ENCODE measurements at regions not wholly inside any gene's neighbourhood (a gene's known extent, or its start where the extent isn't known, plus 50 kb on each side); places are given as distances from the start of the nearest gene placed in this dataset.
"Not testable (repeated sequence)": the region's sequence is repeated elsewhere in the genome, so short reads cannot be mapped to it uniquely, and the experiment has no call there.

GRCh38 chr22:49357661-49358440, 469.8 kb downstream of the BRD1 start:
- DNase-seq: no peak

- DNase-seq: no peak
These were observed 471.2 kb downstream of the BRD1 start for GRCh38 chr22:49356428-49356827.

- DNase-seq: no peak
These were observed 472.3 kb downstream of the BRD1 start for GRCh38 chr22:49355211-49355920.

GRCh38 chr22:49354516-49355210, 473.0 kb downstream of the BRD1 start:
- DNase-seq: no peak

DNA sequence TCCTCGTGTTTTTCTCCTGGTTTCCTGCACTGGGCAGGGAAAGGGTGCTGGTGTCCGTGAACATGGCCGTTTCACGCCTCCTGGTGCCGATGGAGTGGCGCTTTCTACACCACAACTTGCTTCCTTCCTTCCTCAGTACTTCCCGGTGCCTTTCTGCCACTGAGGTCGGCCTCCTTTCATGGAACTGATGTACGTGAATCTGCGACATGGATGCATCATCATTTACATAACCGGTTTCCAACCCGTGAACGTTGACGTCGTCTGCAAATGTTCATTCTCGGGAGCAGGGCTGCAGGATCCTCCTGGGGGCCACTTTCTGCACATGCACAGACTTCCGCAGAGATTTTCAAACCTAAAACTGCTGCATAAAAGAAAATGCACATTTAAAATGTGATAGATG, 474.4 kb downstream of the BRD1 start:
- no peak for DNase-seq

- no peak for DNase-seq
These were observed 475.1 kb downstream of the BRD1 start for GRCh38 chr22:49352361-49353169.

- no peak for DNase-seq
These were observed 475.9 kb downstream of the BRD1 start for GRCh38 chr22:49351761-49352227.

- no peak for DNase-seq
These were observed 477.1 kb downstream of the BRD1 start for GRCh38 chr22:49350441-49351121.

GRCh38 chr22:49349841-49350381, 477.8 kb downstream of the BRD1 start:
- no peak for DNase-seq

- DNase-seq: no peak
These were observed 478.4 kb downstream of the BRD1 start for GRCh38 chr22:49349181-49349835.

DNA sequence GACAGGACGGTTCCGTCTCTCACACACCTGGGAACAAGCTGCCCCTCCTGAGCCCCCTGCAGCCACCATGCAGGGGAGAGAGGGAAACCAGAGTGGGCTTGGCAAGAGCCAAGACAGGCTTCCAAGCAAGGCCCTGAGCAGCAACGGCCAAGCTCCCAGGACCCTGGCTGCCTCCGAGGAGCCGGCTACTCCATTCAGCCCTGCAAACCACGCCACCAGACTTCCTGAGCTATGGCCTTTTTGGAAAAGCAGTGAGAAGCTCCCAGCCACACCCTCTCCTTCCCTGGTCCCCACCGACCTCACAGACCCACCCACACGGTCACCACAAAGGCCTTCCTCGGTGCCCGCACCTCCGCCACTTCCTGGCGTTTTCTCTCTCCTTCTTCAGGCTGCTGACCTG, 479.0 kb downstream of the BRD1 start:
- DNase-seq: no peak

DNA sequence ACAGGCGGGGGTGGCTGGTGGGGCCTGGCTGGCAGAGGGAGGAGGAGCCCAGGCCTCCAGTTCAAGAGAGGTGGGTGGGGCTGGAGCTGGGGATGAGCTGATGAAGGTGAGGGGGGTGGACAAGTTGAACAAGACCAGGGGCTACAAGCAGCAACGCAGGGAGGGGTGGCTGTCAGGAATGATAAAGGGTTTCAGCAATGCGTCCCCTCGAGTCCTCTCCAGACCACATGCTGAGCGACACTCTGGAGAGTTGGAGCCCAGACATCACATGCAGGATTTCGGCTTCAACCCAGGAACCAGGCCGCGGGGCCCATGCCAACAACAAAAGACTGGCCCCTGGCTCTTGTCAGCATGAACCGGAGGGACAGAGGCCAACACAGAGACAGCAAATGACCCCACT, 480.3 kb downstream of the BRD1 start:
- DNase-seq: no peak

DNA sequence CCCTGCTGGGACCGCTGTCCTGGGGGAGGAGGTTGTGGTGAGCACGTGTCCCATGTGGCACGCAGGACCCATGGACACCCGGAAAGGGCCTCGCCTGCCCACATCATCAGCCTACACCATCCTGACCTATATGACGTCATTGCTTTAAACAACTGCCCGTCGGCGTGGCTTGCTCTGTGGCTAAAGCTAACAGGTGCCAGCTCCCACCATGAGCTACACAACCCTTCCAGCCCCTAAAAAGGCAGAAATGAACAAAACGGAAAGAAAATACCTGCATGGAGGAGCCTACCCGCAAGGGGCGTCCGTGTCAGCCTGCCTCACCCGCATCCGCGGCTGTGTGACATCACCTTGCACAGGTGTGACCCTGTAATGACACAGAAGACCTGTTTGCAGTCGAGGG, 481.8 kb downstream of the BRD1 start:
- DNase-seq: no peak

DNA sequence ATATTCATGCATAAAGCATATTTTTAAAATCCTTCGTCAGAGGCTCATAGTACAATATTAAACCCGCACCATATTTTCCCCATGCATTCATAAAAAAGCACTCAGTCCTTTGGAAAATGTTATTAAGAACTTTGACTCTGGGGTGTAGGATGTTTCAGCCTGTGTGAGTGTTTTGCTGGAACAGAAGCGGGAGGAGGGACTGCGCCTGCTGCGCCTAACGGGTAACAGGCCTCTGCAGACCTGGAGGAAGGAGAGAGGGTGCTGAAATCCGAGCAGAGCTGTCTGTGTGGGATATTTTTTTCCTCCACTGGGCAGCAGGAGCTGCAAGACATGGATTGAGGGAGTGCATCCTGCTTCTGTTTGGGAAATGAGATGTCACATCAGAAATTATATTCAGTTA, 483.0 kb downstream of the BRD1 start:
- no peak for DNase-seq

GRCh38 chr22:49344161-49344560, 483.5 kb downstream of the BRD1 start:
- DNase-seq: no peak

GRCh38 chr22:49340406-49340805, 487.3 kb downstream of the BRD1 start:
- no peak for DNase-seq

- DNase-seq: not testable (repeated sequence)
These were observed 491.2 kb downstream of the BRD1 start for GRCh38 chr22:49336483-49336882.

DNA sequence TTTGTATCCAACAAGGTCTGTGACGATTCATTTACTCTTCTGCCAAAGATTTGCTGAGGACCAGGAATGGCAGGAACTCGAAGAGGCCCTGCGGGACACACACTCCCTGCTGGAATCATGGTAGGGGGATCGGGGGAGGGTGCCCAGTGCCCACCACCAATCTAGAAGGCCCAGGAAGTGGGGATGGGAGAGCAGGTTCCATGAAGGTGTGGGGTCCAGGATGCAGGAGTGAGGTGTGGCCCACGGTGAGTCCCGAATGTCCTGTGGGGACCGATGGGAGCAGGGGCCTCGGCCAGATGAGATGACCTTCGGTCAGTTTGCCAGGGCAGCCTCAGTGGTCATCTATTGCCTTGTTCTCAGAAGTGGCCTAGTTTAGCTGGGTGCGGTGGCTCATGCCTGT, 492.7 kb downstream of the BRD1 start:
- no peak for DNase-seq

- DNase-seq: no peak
These were observed 493.3 kb downstream of the BRD1 start for GRCh38 chr22:49334449-49334789.

- no peak for DNase-seq
These were observed 494.5 kb downstream of the BRD1 start for GRCh38 chr22:49333206-49333605.

GRCh38 chr22:49332691-49333090, 495.0 kb downstream of the BRD1 start:
- DNase-seq: no peak

GRCh38 chr22:49331878-49332277, 495.8 kb downstream of the BRD1 start:
- no peak for DNase-seq

Data from CD4-positive, alpha-beta T cell treated with Interleukin-1 beta for 1 hour (primary cell).